ENCODE measurements at regions not wholly inside any gene's neighbourhood (a gene's known extent, or its start where the extent isn't known, plus 50 kb on each side); places are given as distances from the start of the nearest gene placed in this dataset.

- WGBS (ENCODE audit: missing lambda C conversion rate): 12% methylated on average over 15 of the region's 15 CpGs
- FAIRE-seq (no peak), ATAC-seq (no peak), DNase-seq (ENCODE audit: low read depth in 1 of 2, low spot score in 1 of 2) (no peak)
- no peak overlapping the region for H3K4me2 ChIP-seq
- H3K4me3 ChIP-seq: no peak overlapping the region
- H3K4me1 ChIP-seq: no peaks in the 10 kb centered on the region
- TF ChIP-seq CHD4 (IDR thresholded peaks at IDR 0.05; ENCODE audit: borderline replicate concordance) (no peak), ATOH8 (CRISPR knock-in tag; IDR thresholded peaks at IDR 0.05; ENCODE audit: low read depth) (no peak), MAZ (IDR thresholded peaks at IDR 0.05; ENCODE audit: borderline replicate concordance, low read depth, low read length) (no peak), RARB (CRISPR knock-in tag; IDR thresholded peaks at IDR 0.05) (no peak), HOXB5 (CRISPR knock-in tag; IDR thresholded peaks at IDR 0.05) (no peak), JUN (IDR thresholded peaks at IDR 0.05) (no peak), TP53 (CRISPR knock-in tag; IDR thresholded peaks at IDR 0.05) (no peak), CBX8 (IDR thresholded peaks at IDR 0.05) (no peak), CHD2 (IDR thresholded peaks at IDR 0.05; ENCODE audit: low read length, partially characterized antibody) (no peak), REST (IDR thresholded peaks at IDR 0.05) (no peak), KDM1A (IDR thresholded peaks at IDR 0.05; ENCODE audit: low read depth) (no peak), ZSCAN20 (CRISPR knock-in tag; IDR thresholded peaks at IDR 0.05) (no peak), MYC (IDR thresholded peaks at IDR 0.05; ENCODE audit: borderline replicate concordance, low read length) (no peak), HOXA7 (CRISPR knock-in tag; IDR thresholded peaks at IDR 0.05) (no peak), SMC3 (IDR thresholded peaks at IDR 0.05) (no peak)
- no peak overlapping the region for H3K27ac ChIP-seq
- ChIA-PET CTCF (no interaction called here), POLR2A (no interaction called here)
- no peaks in the 10 kb centered on the region for H3K9me3 ChIP-seq
Observed at GRCh38 chr12:130219929-130220705, 57.9 kb downstream of the FZD10 start.

GRCh38 chr12:130220706-130221100 lies 58.4 kb downstream of the FZD10 start:
- Histone ChIP-seq H3K4me1 (no peaks in the 10 kb centered on the region), H3K27ac (no peak overlapping the region), H3K4me3 (no peak overlapping the region), H3K9me3 (no peaks in the 10 kb centered on the region), H3K4me2 (no peak overlapping the region)
- TF ChIP-seq, protein P1, sequence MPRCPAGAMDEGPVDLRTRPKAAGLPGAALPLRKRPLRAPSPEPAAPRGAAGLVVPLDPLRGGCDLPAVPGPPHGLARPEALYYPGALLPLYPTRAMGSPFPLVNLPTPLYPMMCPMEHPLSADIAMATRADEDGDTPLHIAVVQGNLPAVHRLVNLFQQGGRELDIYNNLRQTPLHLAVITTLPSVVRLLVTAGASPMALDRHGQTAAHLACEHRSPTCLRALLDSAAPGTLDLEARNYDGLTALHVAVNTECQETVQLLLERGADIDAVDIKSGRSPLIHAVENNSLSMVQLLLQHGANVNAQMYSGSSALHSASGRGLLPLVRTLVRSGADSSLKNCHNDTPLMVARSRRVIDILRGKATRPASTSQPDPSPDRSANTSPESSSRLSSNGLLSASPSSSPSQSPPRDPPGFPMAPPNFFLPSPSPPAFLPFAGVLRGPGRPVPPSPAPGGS (IDR thresholded peaks at IDR 0.05): no peak
- TF ChIP-seq POLR2AphosphoS2 (conservative IDR thresholded peaks at IDR 0.05; ENCODE audit: low read length) (no peak), PBX3 (IDR thresholded peaks at IDR 0.05) (no peak), TP53 (CRISPR knock-in tag; IDR thresholded peaks at IDR 0.05) (no peak)
- TF ChIP-seq, protein P2, sequence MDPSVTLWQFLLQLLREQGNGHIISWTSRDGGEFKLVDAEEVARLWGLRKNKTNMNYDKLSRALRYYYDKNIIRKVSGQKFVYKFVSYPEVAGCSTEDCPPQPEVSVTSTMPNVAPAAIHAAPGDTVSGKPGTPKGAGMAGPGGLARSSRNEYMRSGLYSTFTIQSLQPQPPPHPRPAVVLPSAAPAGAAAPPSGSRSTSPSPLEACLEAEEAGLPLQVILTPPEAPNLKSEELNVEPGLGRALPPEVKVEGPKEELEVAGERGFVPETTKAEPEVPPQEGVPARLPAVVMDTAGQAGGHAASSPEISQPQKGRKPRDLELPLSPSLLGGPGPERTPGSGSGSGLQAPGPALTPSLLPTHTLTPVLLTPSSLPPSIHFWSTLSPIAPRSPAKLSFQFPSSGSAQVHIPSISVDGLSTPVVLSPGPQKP (IDR thresholded peaks at IDR 0.05; ENCODE audit: low read depth, low read length): no peak
- WGBS (ENCODE audit: missing lambda C conversion rate): 27% methylated on average over 7 of the region's 9 CpGs
- no peak for FAIRE-seq
- ATAC-seq: no peak
- no peak for DNase-seq (ENCODE audit: low read depth in 1 of 2, low spot score in 1 of 2)
- CTCF ChIA-PET: no interaction called here
- POLR2A ChIA-PET: no interaction called here
